ENCODE measurements at regions not wholly inside any gene's neighbourhood (a gene's known extent, or its start where the extent isn't known, plus 50 kb on each side); places are given as distances from the start of the nearest gene placed in this dataset.

DNA sequence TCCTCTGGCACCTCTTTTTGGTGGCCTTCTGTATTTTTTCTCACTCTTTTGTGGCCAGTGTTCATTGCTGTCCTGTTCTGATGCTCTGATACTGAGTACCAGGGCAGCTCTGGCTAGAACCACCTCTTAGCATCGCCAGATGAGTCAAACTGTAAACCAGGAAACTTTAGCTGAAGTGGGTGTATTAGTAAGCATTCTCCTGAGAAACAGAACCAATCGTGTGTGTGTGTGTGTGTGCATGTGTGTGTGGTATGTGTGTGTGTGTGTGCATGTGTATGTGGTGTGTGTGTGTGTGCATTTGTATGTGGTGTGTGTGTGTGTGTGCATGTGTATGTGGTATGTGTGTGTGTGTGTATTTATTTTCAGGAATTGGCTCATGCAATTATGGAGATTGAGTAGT lies 166.3 kb upstream of the SKOR2 start:
- intact Hi-C loops (cut with micrococcal nuclease; ENCODE audit: unreplicated experiment) (no loop called here), in situ Hi-C loops (cut with HindIII; ENCODE audit: low pct_unique_long_range_greater_than_20kb, low sequenced_read_pairs) (no loop called here)
- BruUV-seq (replicated peaks), result no TSS peak

GRCh38 chr18:47415881-47416280 lies 164.4 kb upstream of the SKOR2 start:
- POLR2A ChIA-PET, result no interaction called here
- no peak for TF ChIP-seq REST (IDR thresholded peaks at IDR 0.05; ENCODE audit: insufficient read depth in 1 of 2, low read depth in 2 of 2, low read length in 1 of 2)
- no peak for TF ChIP-seq POLR2AphosphoS5 (IDR thresholded peaks at IDR 0.05; ENCODE audit: low read depth, low read length)
- TF ChIP-seq TCF7L2 (IDR thresholded peaks at IDR 0.05; ENCODE audit: low read depth, low read length), result no peak
- TF ChIP-seq SIN3A (IDR thresholded peaks at IDR 0.05; ENCODE audit: borderline replicate concordance, insufficient read depth, low read depth, low read length), result no peak
- TF ChIP-seq CTCF (IDR thresholded peaks at IDR 0.05), result no peak
- Histone ChIP-seq H3K4me3 (ENCODE audit: low read depth in 2 of 2, low read length in 2 of 2) (no peak overlapping the region), H3K9me3 (ENCODE audit: control insufficient read depth, insufficient read depth, low read depth, low read length) (no peaks in the 10 kb centered on the region), H3K4me1 (ENCODE audit: control insufficient read depth, insufficient read depth, low read length) (no peaks in the 10 kb centered on the region), H3K27me3 (ENCODE audit: control insufficient read depth, insufficient read depth, low read length) (peaks cover 3% of the 10 kb centered on the region; the same call in 1 of the 2 replicates), H3K36me3 (ENCODE audit: control insufficient read depth, insufficient read depth, low read length) (no peaks in the 10 kb centered on the region), H3K27ac (ENCODE audit: low read length) (no peak overlapping the region)
- intact Hi-C loops (cut with micrococcal nuclease; ENCODE audit: unreplicated experiment) (no loop called here), in situ Hi-C loops (cut with HindIII; ENCODE audit: low pct_unique_long_range_greater_than_20kb, low sequenced_read_pairs) (no loop called here)
- ATAC-seq, result no peak
- CTCF ChIA-PET, result no interaction called here
- BruUV-seq (replicated peaks), result no TSS peak
- no peak for DNase-seq (ENCODE audit: low read depth, low spot score)

More for the DNA sequence above, 166.3 kb upstream of the SKOR2 start:
- ATAC-seq (no peak), DNase-seq (ENCODE audit: low read depth, low spot score) (no peak)
- POLR2A ChIA-PET, result no interaction called here
- H3K27me3 ChIP-seq (ENCODE audit: control insufficient read depth, insufficient read depth, low read length), result peaks cover 3% of the 10 kb centered on the region; the same call in 1 of the 2 replicates
- H3K36me3 ChIP-seq (ENCODE audit: control insufficient read depth, insufficient read depth, low read length), result no peaks in the 10 kb centered on the region
- no peak overlapping the region for H3K4me3 ChIP-seq (ENCODE audit: low read depth in 2 of 2, low read length in 2 of 2)
- no peak overlapping the region for H3K27ac ChIP-seq (ENCODE audit: low read length)
- no peaks in the 10 kb centered on the region for H3K4me1 ChIP-seq (ENCODE audit: control insufficient read depth, insufficient read depth, low read length)
- no peak for TF ChIP-seq TCF7L2 (IDR thresholded peaks at IDR 0.05; ENCODE audit: low read depth, low read length)
- TF ChIP-seq CTCF (IDR thresholded peaks at IDR 0.05), result no peak
- TF ChIP-seq SIN3A (IDR thresholded peaks at IDR 0.05; ENCODE audit: borderline replicate concordance, insufficient read depth, low read depth, low read length), result no peak
- no peak for TF ChIP-seq REST (IDR thresholded peaks at IDR 0.05; ENCODE audit: insufficient read depth in 1 of 2, low read depth in 2 of 2, low read length in 1 of 2)
- TF ChIP-seq POLR2AphosphoS5 (IDR thresholded peaks at IDR 0.05; ENCODE audit: low read depth, low read length), result no peak
- CTCF ChIA-PET, result no interaction called here
- no peaks in the 10 kb centered on the region for H3K9me3 ChIP-seq (ENCODE audit: control insufficient read depth, insufficient read depth, low read depth, low read length)

Measured in Panc1 (cell line).